Inflammatory macrophage treated with lipopolysaccharide for 4 hours (primary cell): ENCODE measurements at regions not wholly inside any gene's neighbourhood (a gene's known extent, or its start where the extent isn't known, plus 50 kb on each side); places are given as distances from the start of the nearest gene placed in this dataset.
A peak's percentile ranks its signal among the peaks of the same experiment; 100 is the strongest.

Experiments used
- DNase-seq: peaks from one replicate; pipeline ENCODE4 v3.0.0-alpha.2; 2020

- DNase-seq: no peak
Observed at GRCh38 chr5:98994611-98995010, 65.8 kb upstream of the CHD1 start.

- no peak for DNase-seq
Observed at GRCh38 chr5:98993512-98993911, 64.7 kb upstream of the CHD1 start.

- DNase-seq: no peak
Observed at GRCh38 chr5:98992552-98992951, 63.7 kb upstream of the CHD1 start.

GRCh38 chr5:98989727-98990126, 60.9 kb upstream of the CHD1 start:
- peak; percentile 79 for DNase-seq

- DNase-seq: no peak
Observed at GRCh38 chr5:98986587-98986986, 57.8 kb upstream of the CHD1 start.

- DNase-seq: no peak
Observed at GRCh38 chr5:98982880-98983279, 54.1 kb upstream of the CHD1 start.
